Tibial nerve (tissue), 3 donors: ENCODE measurements at regions not wholly inside any gene's neighbourhood (a gene's known extent, or its start where the extent isn't known, plus 50 kb on each side); places are given as distances from the start of the nearest gene placed in this dataset.

Experiments used
- POLR2A ChIP-seq, 2 donors: fragments of 450-650 bp; IDR thresholded peaks; one replicate each; pipeline ENCODE4 v1.6.1; 2017; ENCODE audit warnings: antibody characterized with exemption in 2 of 2, mild to moderate bottlenecking in 2 of 2, moderate library complexity in 2 of 2
- TF ChIP-seq, protein P1 (sequence below), 5 experiments: fragments of 200-600 bp in 3 of 5; fragments of 450-650 bp in 2 of 5; sonication (generic) in 3 of 5; IDR thresholded peaks; one replicate each; pipeline ENCODE4 v1.5.1; 2016 to 2019; ENCODE audit warnings: antibody characterized with exemption in 5 of 5, mild to moderate bottlenecking in 3 of 5, moderate library complexity in 2 of 5

DNA sequence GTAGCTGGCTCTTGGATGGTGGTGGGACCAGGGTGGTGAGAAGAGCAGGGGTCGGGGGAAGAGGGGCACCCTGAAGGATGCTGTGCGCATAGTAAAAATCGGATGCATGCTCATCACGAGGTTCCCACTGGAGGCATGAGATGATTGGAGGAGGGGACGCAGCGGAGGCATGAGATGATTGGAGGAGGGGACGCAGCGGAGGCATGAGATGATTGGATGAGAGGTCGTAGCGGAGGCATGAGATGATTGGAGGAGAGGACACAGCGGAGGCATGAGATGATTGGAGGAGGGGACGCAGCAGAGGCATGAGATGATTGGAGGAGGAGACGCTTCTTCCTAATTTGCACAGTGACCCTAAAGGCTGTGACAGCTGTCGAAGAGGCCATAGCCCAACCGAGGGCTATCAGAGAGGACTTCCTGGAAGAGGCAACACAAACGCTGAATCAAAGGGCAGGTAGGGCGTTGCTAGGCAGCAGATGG is 106.7 kb downstream of the ADRA2C start:
- TF ChIP-seq POLR2A (IDR thresholded peaks at IDR 0.05) = no peak
- TF ChIP-seq, protein P1, sequence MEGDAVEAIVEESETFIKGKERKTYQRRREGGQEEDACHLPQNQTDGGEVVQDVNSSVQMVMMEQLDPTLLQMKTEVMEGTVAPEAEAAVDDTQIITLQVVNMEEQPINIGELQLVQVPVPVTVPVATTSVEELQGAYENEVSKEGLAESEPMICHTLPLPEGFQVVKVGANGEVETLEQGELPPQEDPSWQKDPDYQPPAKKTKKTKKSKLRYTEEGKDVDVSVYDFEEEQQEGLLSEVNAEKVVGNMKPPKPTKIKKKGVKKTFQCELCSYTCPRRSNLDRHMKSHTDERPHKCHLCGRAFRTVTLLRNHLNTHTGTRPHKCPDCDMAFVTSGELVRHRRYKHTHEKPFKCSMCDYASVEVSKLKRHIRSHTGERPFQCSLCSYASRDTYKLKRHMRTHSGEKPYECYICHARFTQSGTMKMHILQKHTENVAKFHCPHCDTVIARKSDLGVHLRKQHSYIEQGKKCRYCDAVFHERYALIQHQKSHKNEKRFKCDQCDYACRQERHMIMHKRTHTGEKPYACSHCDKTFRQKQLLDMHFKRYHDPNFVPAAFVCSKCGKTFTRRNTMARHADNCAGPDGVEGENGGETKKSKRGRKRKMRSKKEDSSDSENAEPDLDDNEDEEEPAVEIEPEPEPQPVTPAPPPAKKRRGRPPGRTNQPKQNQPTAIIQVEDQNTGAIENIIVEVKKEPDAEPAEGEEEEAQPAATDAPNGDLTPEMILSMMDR (IDR thresholded peaks at IDR 0.05) = no peak
